HEK293 (cell line): ENCODE measurements at regions not wholly inside any gene's neighbourhood (a gene's known extent, or its start where the extent isn't known, plus 50 kb on each side); places are given as distances from the start of the nearest gene placed in this dataset.

Experiments
- FEZF1 ChIP-seq: fragments of 450-650 bp; formaldehyde crosslinking; IDR thresholded peaks from 2 replicates; pipeline ENCODE4 v1.5.1; 2016; ENCODE audit warnings: missing biosample characterization, missing genetic modification characterization
- KLF10 ChIP-seq: fragments of 450-650 bp; IDR thresholded peaks from 2 replicates; pipeline ENCODE4 v1.5.1; 2018; ENCODE audit warnings: missing biosample characterization, mild to moderate bottlenecking, missing genetic modification characterization
- MZF1 ChIP-seq: fragments of 450-650 bp; formaldehyde crosslinking; IDR thresholded peaks from 2 replicates; pipeline ENCODE4 v1.5.1; 2017; ENCODE audit warnings: missing biosample characterization, missing genetic modification characterization, borderline replicate concordance
- PATZ1 ChIP-seq: fragments of 450-650 bp; formaldehyde crosslinking; IDR thresholded peaks from 2 replicates; pipeline ENCODE4 v1.5.1; 2016; ENCODE audit warnings: missing biosample characterization, missing genetic modification characterization
- PRDM4 ChIP-seq: fragments of 450-650 bp; formaldehyde crosslinking; IDR thresholded peaks from 2 replicates; pipeline ENCODE4 v1.5.1; 2017; ENCODE audit warnings: missing biosample characterization, missing genetic modification characterization
- REPIN1 ChIP-seq: fragments of 450-650 bp; formaldehyde crosslinking; IDR thresholded peaks from 2 replicates; pipeline ENCODE4 v1.5.1; 2017; ENCODE audit warnings: missing biosample characterization, missing genetic modification characterization, low read depth
- SCRT2 ChIP-seq: fragments of 450-650 bp; formaldehyde crosslinking; IDR thresholded peaks from 2 replicates; pipeline ENCODE4 v1.5.1; 2016; ENCODE audit warnings: missing biosample characterization, missing genetic modification characterization
- ZBTB6 ChIP-seq: fragments of 450-650 bp; formaldehyde crosslinking; IDR thresholded peaks from 2 replicates; pipeline ENCODE4 v1.5.1; 2017; ENCODE audit warnings: missing biosample characterization, missing genetic modification characterization
- ZNF146 ChIP-seq: fragments of 450-650 bp; formaldehyde crosslinking; IDR thresholded peaks from 2 replicates; pipeline ENCODE4 v1.5.1; 2016; ENCODE audit warnings: missing biosample characterization, missing genetic modification characterization
- ZNF174 ChIP-seq: fragments of 450-650 bp; formaldehyde crosslinking; IDR thresholded peaks from 2 replicates; pipeline ENCODE4 v1.5.0; 2017; ENCODE audit warnings: missing biosample characterization, mild to moderate bottlenecking, missing genetic modification characterization
- ZNF335 ChIP-seq: fragments of 450-650 bp; formaldehyde crosslinking; conservative IDR thresholded peaks from 2 replicates; pipeline ENCODE4 v1.5.1; 2016; ENCODE audit warnings: missing biosample characterization, missing genetic modification characterization
- ZNF341 ChIP-seq: fragments of 450-650 bp; formaldehyde crosslinking; IDR thresholded peaks from 2 replicates; pipeline ENCODE4; 2016; ENCODE audit warnings: low read depth, missing biosample characterization, missing genetic modification characterization
- ZNF513 ChIP-seq: fragments of 450-650 bp; IDR thresholded peaks from 2 replicates; pipeline ENCODE4 v1.5.1; 2018; ENCODE audit warnings: missing biosample characterization, missing genetic modification characterization
- ZNF518A ChIP-seq: fragments of 450-650 bp; formaldehyde crosslinking; conservative IDR thresholded peaks from 2 replicates; pipeline ENCODE4 v1.5.1; 2016; ENCODE audit warnings: low read depth, missing biosample characterization, missing genetic modification characterization
- ZNF624 ChIP-seq: fragments of 450-650 bp; formaldehyde crosslinking; IDR thresholded peaks from 2 replicates; pipeline ENCODE4 v1.5.1; 2017; ENCODE audit warnings: missing biosample characterization, missing genetic modification characterization
- ZNF639 ChIP-seq: fragments of 450-650 bp; formaldehyde crosslinking; IDR thresholded peaks from 2 replicates; pipeline ENCODE4 v1.5.1; 2016; ENCODE audit warnings: missing biosample characterization, missing genetic modification characterization
- ZSCAN16 ChIP-seq: fragments of 450-650 bp; formaldehyde crosslinking; IDR thresholded peaks from 2 replicates; pipeline ENCODE4 v1.5.1; 2016; ENCODE audit warnings: missing biosample characterization, missing genetic modification characterization
- TF ChIP-seq, protein P1 (sequence below): fragments of 450-650 bp; formaldehyde crosslinking; IDR thresholded peaks from 2 replicates; pipeline ENCODE4 v1.5.1; 2016; ENCODE audit warnings: missing biosample characterization, missing genetic modification characterization, low read depth
- TF ChIP-seq, protein P2 (sequence below): fragments of 450-650 bp; formaldehyde crosslinking; IDR thresholded peaks from 2 replicates; pipeline ENCODE4 v1.5.1; 2016; ENCODE audit warnings: missing biosample characterization, missing genetic modification characterization, low read depth
- TF ChIP-seq, protein P3 (sequence below): fragments of 450-650 bp; formaldehyde crosslinking; IDR thresholded peaks from 2 replicates; pipeline ENCODE4 v1.5.1; 2017; ENCODE audit warnings: missing biosample characterization, missing genetic modification characterization

DNA sequence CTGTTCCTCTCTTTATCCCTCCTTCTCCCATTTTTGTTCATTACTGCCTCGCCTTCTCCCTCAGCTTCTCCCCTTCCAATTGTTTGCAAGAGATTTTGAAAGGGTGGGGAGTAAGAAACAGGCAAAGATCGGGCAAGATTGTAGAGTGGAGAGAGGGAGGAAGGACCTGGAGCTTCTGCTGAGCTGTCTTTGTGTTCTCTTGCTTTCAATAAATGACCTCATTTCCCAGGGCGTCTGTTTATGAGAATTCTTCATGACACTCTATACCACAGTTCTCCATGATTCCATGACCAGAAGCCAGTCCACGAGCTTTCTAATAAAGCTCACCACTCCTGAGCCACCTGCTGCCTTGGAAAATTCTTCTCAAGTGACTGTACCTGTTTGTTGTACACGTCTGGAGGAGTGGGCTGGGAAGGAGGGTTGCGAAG, 50.0 kb upstream of the PLEKHG1 start (continued):
- TF ChIP-seq, protein P1, sequence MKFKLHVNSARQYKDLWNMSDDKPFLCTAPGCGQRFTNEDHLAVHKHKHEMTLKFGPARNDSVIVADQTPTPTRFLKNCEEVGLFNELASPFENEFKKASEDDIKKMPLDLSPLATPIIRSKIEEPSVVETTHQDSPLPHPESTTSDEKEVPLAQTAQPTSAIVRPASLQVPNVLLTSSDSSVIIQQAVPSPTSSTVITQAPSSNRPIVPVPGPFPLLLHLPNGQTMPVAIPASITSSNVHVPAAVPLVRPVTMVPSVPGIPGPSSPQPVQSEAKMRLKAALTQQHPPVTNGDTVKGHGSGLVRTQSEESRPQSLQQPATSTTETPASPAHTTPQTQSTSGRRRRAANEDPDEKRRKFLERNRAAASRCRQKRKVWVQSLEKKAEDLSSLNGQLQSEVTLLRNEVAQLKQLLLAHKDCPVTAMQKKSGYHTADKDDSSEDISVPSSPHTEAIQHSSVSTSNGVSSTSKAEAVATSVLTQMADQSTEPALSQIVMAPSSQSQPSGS = peak; percentile 82
- no peak for TF ChIP-seq ZNF624 (tag by site-specific recombination)
- peak; percentile 91 for TF ChIP-seq PRDM4
- no peak for TF ChIP-seq ZNF174 (tag by site-specific recombination)
- TF ChIP-seq FEZF1 = no peak
- TF ChIP-seq, protein P2, sequence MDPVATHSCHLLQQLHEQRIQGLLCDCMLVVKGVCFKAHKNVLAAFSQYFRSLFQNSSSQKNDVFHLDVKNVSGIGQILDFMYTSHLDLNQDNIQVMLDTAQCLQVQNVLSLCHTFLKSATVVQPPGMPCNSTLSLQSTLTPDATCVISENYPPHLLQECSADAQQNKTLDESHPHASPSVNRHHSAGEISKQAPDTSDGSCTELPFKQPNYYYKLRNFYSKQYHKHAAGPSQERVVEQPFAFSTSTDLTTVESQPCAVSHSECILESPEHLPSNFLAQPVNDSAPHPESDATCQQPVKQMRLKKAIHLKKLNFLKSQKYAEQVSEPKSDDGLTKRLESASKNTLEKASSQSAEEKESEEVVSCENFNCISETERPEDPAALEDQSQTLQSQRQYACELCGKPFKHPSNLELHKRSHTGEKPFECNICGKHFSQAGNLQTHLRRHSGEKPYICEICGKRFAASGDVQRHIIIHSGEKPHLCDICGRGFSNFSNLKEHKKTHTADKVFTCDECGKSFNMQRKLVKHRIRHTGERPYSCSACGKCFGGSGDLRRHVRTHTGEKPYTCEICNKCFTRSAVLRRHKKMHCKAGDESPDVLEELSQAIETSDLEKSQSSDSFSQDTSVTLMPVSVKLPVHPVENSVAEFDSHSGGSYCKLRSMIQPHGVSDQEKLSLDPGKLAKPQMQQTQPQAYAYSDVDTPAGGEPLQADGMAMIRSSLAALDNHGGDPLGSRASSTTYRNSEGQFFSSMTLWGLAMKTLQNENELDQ = no peak
- 0 out of 2 replicates have a peak, but pooled peaks have one; percentile 40 for TF ChIP-seq ZBTB6
- TF ChIP-seq ZNF513 (tag by site-specific recombination) = no peak
- no peak for TF ChIP-seq ZNF518A
- no peak for TF ChIP-seq ZNF639
- TF ChIP-seq MZF1 (tag by site-specific recombination) = 0 out of 2 replicates have a peak, but pooled peaks have one; percentile 16
- TF ChIP-seq ZNF146 = no peak
- TF ChIP-seq REPIN1 (tag by site-specific recombination) = no peak
- TF ChIP-seq ZSCAN16 (tag by site-specific recombination) = no peak
- peak; percentile 81 for TF ChIP-seq SCRT2
- TF ChIP-seq, protein P3, sequence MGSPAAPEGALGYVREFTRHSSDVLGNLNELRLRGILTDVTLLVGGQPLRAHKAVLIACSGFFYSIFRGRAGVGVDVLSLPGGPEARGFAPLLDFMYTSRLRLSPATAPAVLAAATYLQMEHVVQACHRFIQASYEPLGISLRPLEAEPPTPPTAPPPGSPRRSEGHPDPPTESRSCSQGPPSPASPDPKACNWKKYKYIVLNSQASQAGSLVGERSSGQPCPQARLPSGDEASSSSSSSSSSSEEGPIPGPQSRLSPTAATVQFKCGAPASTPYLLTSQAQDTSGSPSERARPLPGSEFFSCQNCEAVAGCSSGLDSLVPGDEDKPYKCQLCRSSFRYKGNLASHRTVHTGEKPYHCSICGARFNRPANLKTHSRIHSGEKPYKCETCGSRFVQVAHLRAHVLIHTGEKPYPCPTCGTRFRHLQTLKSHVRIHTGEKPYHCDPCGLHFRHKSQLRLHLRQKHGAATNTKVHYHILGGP = peak; percentile 62
- no peak for TF ChIP-seq PATZ1
- TF ChIP-seq ZNF341 (tag by site-specific recombination) = 0 out of 2 replicates have a peak, but pooled peaks have one; percentile 10
- no peak for TF ChIP-seq KLF10 (tag by site-specific recombination)
- TF ChIP-seq ZNF335 (tag by site-specific recombination) = peak; percentile 93
